HG03025 (cell line): ENCODE measurements at regions not wholly inside any gene's neighbourhood (a gene's known extent, or its start where the extent isn't known, plus 50 kb on each side); places are given as distances from the start of the nearest gene placed in this dataset.
"Not testable (repeated sequence)": the region's sequence is repeated elsewhere in the genome, so short reads cannot be mapped to it uniquely, and the experiment has no call there.

Experiments used
- ATAC-seq: cut with Tn5 transposase; IDR thresholded peaks from one replicate; pipeline ENCODE4 v1.9.1; 2021; ENCODE audit warnings: mild to moderate bottlenecking, moderate library complexity; ENCODE audit not compliant: unreplicated experiment, low FRiP score

DNA sequence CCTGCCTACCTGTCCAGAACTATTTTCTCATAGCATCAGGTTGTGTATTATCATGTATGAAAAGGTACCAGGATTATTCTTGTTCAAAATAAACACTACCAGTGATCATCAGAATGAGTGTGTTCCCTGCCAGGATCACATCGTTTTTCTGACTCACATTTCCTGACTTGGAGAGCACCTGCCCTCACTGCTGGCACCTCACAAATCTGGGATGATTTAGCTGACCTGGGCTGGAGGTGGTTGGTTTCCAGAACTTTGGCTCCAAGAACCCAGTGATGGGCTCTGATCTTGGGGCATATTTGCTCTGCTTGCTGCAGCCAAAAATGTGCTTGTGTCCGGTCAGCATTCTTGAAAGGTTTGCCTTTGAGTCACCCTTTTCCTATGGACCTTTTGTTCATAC lies 836.3 kb upstream of the ACVR2A start:
- ATAC-seq: no peak

GRCh38 chr2:147006736-147007141 lies 838.1 kb upstream of the ACVR2A start:
- no peak for ATAC-seq

DNA sequence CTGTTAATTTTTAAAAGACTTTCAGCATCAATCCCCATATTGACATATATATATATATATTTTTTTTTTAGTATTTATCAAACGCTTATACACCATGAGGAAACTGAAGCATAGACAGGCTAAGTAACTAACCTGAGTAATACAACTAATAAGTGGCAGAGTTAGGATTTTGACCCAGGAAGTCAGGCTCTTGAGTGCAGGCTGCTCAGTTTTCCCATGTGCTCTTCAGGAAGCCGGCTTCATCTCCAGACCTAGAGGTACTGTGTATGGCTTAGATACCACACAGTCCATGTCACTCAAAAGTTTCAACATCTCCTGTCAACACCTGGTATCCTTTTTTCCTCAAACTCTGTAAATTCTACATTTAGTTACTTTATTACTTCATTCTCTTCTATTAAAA lies 841.7 kb upstream of the ACVR2A start:
- ATAC-seq: no peak

DNA sequence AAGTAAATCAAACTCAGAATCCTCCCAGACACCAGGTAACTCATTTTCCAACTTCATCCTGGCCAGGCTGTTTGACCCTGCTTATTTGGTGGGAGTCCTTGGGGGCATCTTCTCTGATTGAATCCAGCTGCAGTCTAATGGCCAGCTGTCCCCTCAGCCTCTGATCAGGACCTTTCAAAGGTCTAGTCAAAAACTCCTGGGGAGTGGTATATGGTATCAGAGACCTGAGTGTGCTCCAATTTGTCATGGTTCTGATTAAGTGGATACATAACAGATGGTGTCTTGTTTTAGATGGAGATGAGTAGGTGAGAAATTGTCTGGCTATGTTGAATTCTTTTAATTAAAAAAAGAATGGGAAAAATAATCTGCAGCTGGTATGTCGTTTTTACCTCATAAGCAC lies 842.6 kb upstream of the ACVR2A start:
- no peak for ATAC-seq

DNA sequence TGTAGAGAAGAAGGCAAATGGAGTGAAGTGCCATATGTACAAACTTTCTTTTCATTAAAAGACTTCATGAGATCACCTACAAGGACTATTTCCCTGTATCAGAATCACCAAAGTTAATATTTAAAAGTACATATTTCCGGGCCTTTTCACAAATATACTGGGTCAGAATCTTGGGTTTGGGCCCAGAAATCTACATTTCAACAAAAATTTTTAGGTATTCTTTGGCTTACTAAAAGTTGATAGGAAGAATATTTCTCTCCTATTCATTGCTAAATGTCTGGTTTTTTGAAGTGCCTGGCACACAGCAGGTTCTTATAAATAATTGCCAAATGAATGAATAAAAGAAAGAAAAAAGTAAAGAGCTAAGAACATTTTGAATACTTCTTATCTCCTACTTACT lies 843.8 kb upstream of the ACVR2A start:
- ATAC-seq: no peak

GRCh38 chr2:147000151-147000550 lies 844.7 kb upstream of the ACVR2A start:
- ATAC-seq: not testable (repeated sequence)

- ATAC-seq: no peak
These were observed 846.9 kb upstream of the ACVR2A start for GRCh38 chr2:146997945-146998344.

GRCh38 chr2:146997488-146997887 lies 847.3 kb upstream of the ACVR2A start:
- no peak for ATAC-seq

GRCh38 chr2:146994246-146994645 lies 850.6 kb upstream of the ACVR2A start:
- no peak for ATAC-seq

GRCh38 chr2:146992466-146992865 lies 852.4 kb upstream of the ACVR2A start:
- no peak for ATAC-seq

- no peak for ATAC-seq
These were observed 852.8 kb upstream of the ACVR2A start for GRCh38 chr2:146992057-146992456.

GRCh38 chr2:146990311-146991054 lies 854.3 kb upstream of the ACVR2A start:
- ATAC-seq: no peak

GRCh38 chr2:146989741-146990140 lies 855.1 kb upstream of the ACVR2A start:
- ATAC-seq: no peak

- no peak for ATAC-seq
These were observed 856.8 kb upstream of the ACVR2A start for GRCh38 chr2:146987996-146988395.

GRCh38 chr2:146986161-146986560 lies 858.7 kb upstream of the ACVR2A start:
- ATAC-seq: no peak

GRCh38 chr2:146985753-146986152 lies 859.1 kb upstream of the ACVR2A start:
- ATAC-seq: no peak

DNA sequence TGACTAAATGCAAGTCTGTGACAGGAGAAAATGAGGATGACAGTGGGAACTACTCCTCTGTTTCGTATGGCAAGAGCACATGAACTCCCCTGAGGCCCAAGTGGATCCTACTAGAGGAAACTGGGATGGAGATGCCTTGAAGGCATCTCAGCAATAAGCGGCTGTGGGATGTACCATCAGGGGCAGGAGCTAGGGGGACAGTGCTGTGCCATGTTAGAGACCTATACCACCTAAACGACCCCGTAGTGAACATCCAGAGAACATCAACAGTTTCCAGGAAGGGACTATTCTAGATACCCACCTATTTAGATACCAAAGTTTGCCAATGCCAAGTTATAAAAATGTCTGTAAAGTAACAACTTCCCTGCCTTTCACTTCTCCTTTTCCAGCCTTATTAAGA lies 860.8 kb upstream of the ACVR2A start:
- ATAC-seq: no peak

- ATAC-seq: no peak
These were observed 862.4 kb upstream of the ACVR2A start for GRCh38 chr2:146982393-146982846.

DNA sequence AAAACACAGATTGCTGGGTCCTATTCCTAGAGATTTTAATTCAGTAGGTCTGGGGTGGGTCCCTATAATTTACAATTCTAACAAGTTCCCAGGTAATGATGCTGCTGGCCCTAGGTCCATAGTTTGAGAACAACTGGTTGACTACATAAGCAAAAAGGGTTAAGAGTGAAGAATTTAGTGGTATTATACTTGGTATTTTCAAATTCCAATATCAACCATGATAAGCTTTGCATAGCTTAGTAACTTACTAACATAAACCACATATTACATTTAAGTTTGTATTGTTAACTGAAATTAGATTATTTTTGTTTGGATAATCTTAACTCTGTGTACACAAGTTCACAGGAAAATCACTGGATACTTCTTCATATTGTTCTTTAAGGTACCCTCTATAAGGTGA lies 862.9 kb upstream of the ACVR2A start:
- no peak for ATAC-seq

- ATAC-seq: no peak
These were observed 865.1 kb upstream of the ACVR2A start for GRCh38 chr2:146979746-146980145.

- ATAC-seq: no peak
These were observed 866.0 kb upstream of the ACVR2A start for GRCh38 chr2:146978577-146979555.
